ENCODE measurements at regions not wholly inside any gene's neighbourhood (a gene's known extent, or its start where the extent isn't known, plus 50 kb on each side); places are given as distances from the start of the nearest gene placed in this dataset.

GRCh38 chr1:222038971-222039370 is 297.1 kb upstream of the DUSP10 start:
- POLR2A ChIA-PET, result no interaction called here

More at GRCh38 chr1:222038971-222039370, 297.1 kb upstream of the DUSP10 start:
- Histone ChIP-seq H3K9me2 (ENCODE audit: insufficient read depth) (no peaks in the 10 kb centered on the region), H3K27ac (ENCODE audit: low read depth, low read length) (no peak overlapping the region), H3K36me3 (ENCODE audit: control insufficient read depth in 1 of 2, insufficient read depth in 2 of 2, low read length in 2 of 2) (no peaks in the 10 kb centered on the region), H3K79me2 (ENCODE audit: insufficient read depth, low read length) (no peaks in the 10 kb centered on the region), H3K27me3 (ENCODE audit: insufficient read depth, low read length) (no peaks in the 10 kb centered on the region), H3K4me2 (ENCODE audit: low read length) (no peak overlapping the region), H2AFZ (ENCODE audit: low read depth, low read length, poor library complexity, severe bottlenecking) (no peak overlapping the region), H4K20me1 (ENCODE audit: insufficient read depth) (no peaks in the 10 kb centered on the region), H3K4me1 (ENCODE audit: control insufficient read depth in 1 of 2, insufficient read depth in 2 of 2, low read length in 2 of 2) (no peaks in the 10 kb centered on the region), H3K4me3 (replicated peaks in 1 of 2; ENCODE audit: low read depth in 1 of 2, low read length in 2 of 2) (no peak overlapping the region), H3K9me3 (ENCODE audit: control insufficient read depth in 1 of 2, insufficient read depth in 1 of 2, low read depth in 1 of 2, low read length in 2 of 2) (no peaks in the 10 kb centered on the region), H3K9ac (ENCODE audit: low read length) (no peak overlapping the region)
- ChIA-PET CTCF (no interaction called here), RAD21 (ENCODE audit: low non-redundant PET in 1 of 2, low total read pairs in 2 of 2, uncharacterized antibody in 2 of 2, unreplicated experiment in 2 of 2) (no interaction called here)
- intact Hi-C loops (cut with micrococcal nuclease), result no loop called here
- TF ChIP-seq YY1 (IDR thresholded peaks at IDR 0.05; ENCODE audit: extremely low read depth, insufficient replicate concordance, low read depth, low read length) (no peak), REST (IDR thresholded peaks at IDR 0.05; ENCODE audit: low read depth) (no peak), SP1 (IDR thresholded peaks at IDR 0.05; ENCODE audit: low read depth) (no peak), ELF1 (IDR thresholded peaks at IDR 0.05; ENCODE audit: borderline replicate concordance, low read depth) (no peak), SRF (IDR thresholded peaks at IDR 0.05; ENCODE audit: low read depth) (no peak), FOSL1 (IDR thresholded peaks at IDR 0.05; ENCODE audit: low read depth) (no peak), CBX3 (IDR thresholded peaks at IDR 0.05; ENCODE audit: low read depth) (no peak), POLR2AphosphoS5 (IDR thresholded peaks at IDR 0.05; ENCODE audit: low read depth, low read length) (no peak), TCF7L2 (IDR thresholded peaks at IDR 0.05; ENCODE audit: borderline replicate concordance, extremely low read depth, insufficient read depth, insufficient read length) (no peak), EZH2 (IDR thresholded peaks at IDR 0.05) (no peak)
- no TSS peak for BruUV-seq (replicated peaks)
- no peak for ATAC-seq
- no peak for DNase-seq (ENCODE audit: low read depth, low spot score)

All from HCT116 (cell line).